ENCODE measurements at regions not wholly inside any gene's neighbourhood (a gene's known extent, or its start where the extent isn't known, plus 50 kb on each side); places are given as distances from the start of the nearest gene placed in this dataset.

- no peaks in the 10 kb centered on the region for H3K27me3 Mint-ChIP-seq
- H3K9me3 Mint-ChIP-seq, result no peaks in the 10 kb centered on the region
- TF ChIP-seq CTCF (conservative IDR thresholded peaks at IDR 0.05), result no peak
- no peak overlapping the region for H3K4me3 Mint-ChIP-seq
- peaks cover 26% of the 10 kb centered on the region for H3K4me1 Mint-ChIP-seq (ENCODE audit: unreplicated experiment)
- no peaks in the 10 kb centered on the region for H3K36me3 Mint-ChIP-seq
- DNase-seq (ENCODE audit: extremely low spot score, unreplicated experiment), result no peak
- H3K27ac Mint-ChIP-seq, result no peak overlapping the region
These were observed 97.8 kb downstream of the SPTSSA start for GRCh38 chr14:34364201-34364600.

GRCh38 chr14:34363733-34364134 lies 98.3 kb downstream of the SPTSSA start:
- H3K27ac Mint-ChIP-seq, result no peak overlapping the region
- TF ChIP-seq CTCF (conservative IDR thresholded peaks at IDR 0.05), result no peak
- H3K36me3 Mint-ChIP-seq, result no peaks in the 10 kb centered on the region
- H3K4me1 Mint-ChIP-seq (ENCODE audit: unreplicated experiment), result peaks cover 22% of the 10 kb centered on the region
- no peak for DNase-seq (ENCODE audit: extremely low spot score, unreplicated experiment)
- no peak overlapping the region for H3K4me3 Mint-ChIP-seq
- no peaks in the 10 kb centered on the region for H3K27me3 Mint-ChIP-seq
- no peaks in the 10 kb centered on the region for H3K9me3 Mint-ChIP-seq

GRCh38 chr14:34362641-34363251 lies 99.3 kb downstream of the SPTSSA start:
- TF ChIP-seq CTCF (conservative IDR thresholded peaks at IDR 0.05), result no peak
- no peak overlapping the region for H3K4me3 Mint-ChIP-seq
- H3K9me3 Mint-ChIP-seq, result no peaks in the 10 kb centered on the region
- no peaks in the 10 kb centered on the region for H3K36me3 Mint-ChIP-seq
- no peak for DNase-seq (ENCODE audit: extremely low spot score, unreplicated experiment)
- peak overlapping the region; percentile 3 for H3K27ac Mint-ChIP-seq
- peaks cover 16% of the 10 kb centered on the region for H3K4me1 Mint-ChIP-seq (ENCODE audit: unreplicated experiment)
- no peaks in the 10 kb centered on the region for H3K27me3 Mint-ChIP-seq

- Mint-ChIP-seq H3K36me3 (no peaks in the 10 kb centered on the region), H3K9me3 (no peaks in the 10 kb centered on the region), H3K4me3 (no peak overlapping the region), H3K27me3 (no peaks in the 10 kb centered on the region), H3K27ac (peak overlapping the region; percentile 71), H3K4me1 (ENCODE audit: unreplicated experiment) (peaks cover 16% of the 10 kb centered on the region)
- no peak for TF ChIP-seq CTCF (conservative IDR thresholded peaks at IDR 0.05)
- DNase-seq (ENCODE audit: extremely low spot score, unreplicated experiment), result no peak
These were observed 100.5 kb downstream of the SPTSSA start for GRCh38 chr14:34361504-34362011.

GRCh38 chr14:34359420-34360117 lies 102.5 kb downstream of the SPTSSA start:
- no peak for TF ChIP-seq CTCF (conservative IDR thresholded peaks at IDR 0.05)
- Mint-ChIP-seq H3K4me1 (ENCODE audit: unreplicated experiment) (peaks cover 19% of the 10 kb centered on the region), H3K27ac (peak overlapping the region; percentile 66), H3K36me3 (no peaks in the 10 kb centered on the region), H3K27me3 (no peaks in the 10 kb centered on the region), H3K9me3 (no peaks in the 10 kb centered on the region), H3K4me3 (peak overlapping the region; percentile 21)
- no peak for DNase-seq (ENCODE audit: extremely low spot score, unreplicated experiment)
